ENCODE measurements at regions not wholly inside any gene's neighbourhood (a gene's known extent, or its start where the extent isn't known, plus 50 kb on each side); places are given as distances from the start of the nearest gene placed in this dataset.
"Not testable (repeated sequence)": the region's sequence is repeated elsewhere in the genome, so short reads cannot be mapped to it uniquely, and the experiment has no call there.

GRCh38 chr14:54010981-54011380, 54.4 kb upstream of the BMP4 start:
- DNase-seq: no peak

DNA sequence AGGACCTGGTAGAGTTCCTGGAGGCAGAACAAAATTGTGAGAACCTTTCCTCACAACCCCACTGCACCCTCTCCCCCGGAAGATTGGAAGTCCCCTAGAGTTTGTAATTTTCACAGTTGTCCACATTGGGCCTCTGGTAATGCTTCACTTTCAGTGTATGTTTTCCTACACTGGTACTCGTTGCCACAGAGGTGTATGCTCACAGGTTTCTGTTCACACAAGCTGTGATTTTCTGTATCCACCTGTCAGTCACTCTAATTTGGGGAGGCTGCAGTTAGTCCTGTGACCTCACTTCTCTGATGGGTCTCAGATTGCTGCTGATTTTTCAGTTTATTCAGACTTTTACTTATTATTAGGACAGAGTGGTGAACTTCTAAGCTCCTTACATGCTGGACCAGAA, 66.4 kb upstream of the BMP4 start:
- no peak for DNase-seq

- no peak for DNase-seq
Observed at GRCh38 chr14:54025661-54026060, 69.0 kb upstream of the BMP4 start.

GRCh38 chr14:54026671-54027070, 70.0 kb upstream of the BMP4 start:
- no peak for DNase-seq

GRCh38 chr14:54030996-54031395, 74.4 kb upstream of the BMP4 start:
- DNase-seq: not testable (repeated sequence)

GRCh38 chr14:54033285-54033684, 76.7 kb upstream of the BMP4 start:
- not testable (repeated sequence) for DNase-seq

GRCh38 chr14:54038724-54039123, 82.1 kb upstream of the BMP4 start:
- no peak for DNase-seq

DNA sequence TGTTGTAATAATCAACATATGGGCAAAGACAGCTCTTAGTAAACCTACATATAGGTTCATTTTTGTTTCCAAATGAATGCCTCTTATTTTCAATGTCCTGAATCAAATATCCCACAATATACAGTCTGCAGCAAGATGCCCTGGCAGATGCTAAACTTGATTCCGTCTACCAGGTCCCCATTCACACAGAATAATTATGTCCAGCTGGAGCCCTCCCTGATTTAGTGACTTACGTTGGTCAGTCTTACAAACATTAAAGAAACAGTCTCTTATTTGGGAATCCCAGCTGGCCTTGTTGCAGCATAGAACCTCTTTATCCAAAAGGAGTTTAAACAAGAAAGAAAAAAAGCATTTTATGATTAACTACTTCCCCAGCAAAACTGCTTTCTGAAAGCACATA, 82.7 kb upstream of the BMP4 start:
- no peak for DNase-seq

DNA sequence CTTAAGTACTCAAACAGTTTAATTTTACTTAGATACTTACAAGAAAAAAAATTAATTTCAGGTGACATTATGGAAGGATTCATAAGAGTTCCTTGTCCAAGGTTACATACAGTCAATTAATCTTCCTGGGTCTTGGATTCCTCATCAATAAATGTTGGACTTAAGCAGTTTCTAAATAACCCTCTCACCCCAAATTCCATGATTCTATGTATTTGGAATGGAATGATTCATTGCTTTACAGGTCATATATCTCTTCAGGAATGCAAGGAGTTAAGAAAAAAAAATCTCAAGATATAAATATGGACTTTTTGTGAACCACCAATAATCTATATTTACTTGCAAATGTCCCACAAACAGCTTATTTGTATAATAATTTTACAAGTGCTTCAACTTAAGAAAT, 84.2 kb upstream of the BMP4 start:
- no peak for DNase-seq

DNA sequence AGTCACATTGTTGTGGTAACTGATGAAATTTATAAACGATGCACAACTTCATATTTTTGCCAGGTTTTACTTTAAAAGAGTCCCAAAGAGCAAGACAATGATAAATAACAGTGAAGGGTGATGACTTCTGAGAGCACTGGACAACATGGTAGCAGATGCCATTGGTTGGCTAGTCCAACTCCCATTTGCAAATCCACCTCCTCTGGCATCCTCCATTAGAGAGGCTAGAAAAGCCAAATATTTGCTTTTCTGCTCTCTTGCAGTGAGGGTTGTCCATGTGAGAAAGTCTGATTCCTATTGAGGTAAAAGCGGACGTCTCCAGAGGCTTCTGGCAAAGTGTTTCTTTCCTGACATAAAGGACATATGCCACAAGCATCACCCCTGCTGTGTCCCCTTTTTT, 89.6 kb upstream of the BMP4 start:
- no peak for DNase-seq

- DNase-seq: no peak
Observed at GRCh38 chr14:54047645-54048308, 91.2 kb upstream of the BMP4 start.

DNA sequence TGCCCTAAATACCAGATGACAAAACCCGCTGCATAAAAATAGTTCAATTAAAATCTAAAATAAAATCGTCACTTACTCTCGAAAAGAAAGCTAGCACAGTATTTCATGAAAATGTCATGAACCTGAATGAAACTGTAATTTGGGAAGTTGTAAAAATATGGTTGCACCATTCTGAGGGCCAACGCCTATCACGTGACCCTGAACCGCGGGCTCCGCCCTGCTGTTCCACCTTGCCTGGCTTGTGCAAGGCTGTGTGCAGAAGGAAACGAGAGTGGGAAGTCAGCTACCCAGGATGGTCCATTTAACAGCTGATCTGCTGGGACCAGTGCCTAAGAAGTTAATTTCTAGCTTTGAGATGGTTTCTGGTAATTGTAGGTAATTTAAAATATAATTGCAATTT, 91.7 kb upstream of the BMP4 start:
- no peak for DNase-seq

DNA sequence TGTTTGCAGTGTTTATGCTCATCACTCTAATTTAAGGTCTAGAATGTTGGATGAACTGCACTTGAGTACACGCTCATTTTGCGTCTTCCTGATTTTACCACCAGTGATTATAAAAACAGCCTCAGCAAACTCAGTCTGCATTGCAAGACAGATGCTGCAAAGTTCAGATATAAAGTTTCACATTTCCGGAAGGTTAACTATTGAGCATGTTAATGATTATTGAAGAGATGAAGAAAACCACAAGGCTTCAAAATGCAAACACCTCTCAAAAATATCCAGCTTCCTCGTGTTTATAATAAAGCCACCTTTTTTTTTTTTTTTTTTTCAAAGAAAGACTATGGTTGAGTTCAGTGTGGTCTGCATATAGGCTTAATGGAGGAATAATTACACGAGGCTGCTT, 92.1 kb upstream of the BMP4 start:
- no peak for DNase-seq

- no peak for DNase-seq
Observed at GRCh38 chr14:54050759-54051158, 94.1 kb upstream of the BMP4 start.

- no peak for DNase-seq
Observed at GRCh38 chr14:54052696-54053385, 96.2 kb upstream of the BMP4 start.

GRCh38 chr14:54053386-54053745, 96.7 kb upstream of the BMP4 start:
- DNase-seq: no peak

DNA sequence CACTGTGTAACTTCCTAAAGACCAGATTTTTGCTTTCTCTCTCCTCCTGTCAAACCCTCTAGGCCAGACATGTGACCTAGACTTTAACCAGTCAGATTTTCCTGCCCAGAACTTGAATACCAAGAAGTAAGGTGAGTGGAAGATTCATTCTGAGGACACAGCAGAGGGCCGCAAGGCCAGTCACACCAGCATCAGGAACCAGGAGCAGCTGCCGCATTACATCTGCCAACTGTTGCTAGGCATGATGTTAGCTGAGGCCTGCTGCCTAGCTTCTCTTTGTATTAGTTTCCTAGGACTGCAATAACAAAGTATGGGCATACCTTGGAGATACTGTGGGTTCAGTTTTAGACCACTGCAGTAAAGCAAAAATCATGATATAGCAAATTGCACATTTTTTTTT, 101.9 kb upstream of the BMP4 start:
- DNase-seq: no peak

DNA sequence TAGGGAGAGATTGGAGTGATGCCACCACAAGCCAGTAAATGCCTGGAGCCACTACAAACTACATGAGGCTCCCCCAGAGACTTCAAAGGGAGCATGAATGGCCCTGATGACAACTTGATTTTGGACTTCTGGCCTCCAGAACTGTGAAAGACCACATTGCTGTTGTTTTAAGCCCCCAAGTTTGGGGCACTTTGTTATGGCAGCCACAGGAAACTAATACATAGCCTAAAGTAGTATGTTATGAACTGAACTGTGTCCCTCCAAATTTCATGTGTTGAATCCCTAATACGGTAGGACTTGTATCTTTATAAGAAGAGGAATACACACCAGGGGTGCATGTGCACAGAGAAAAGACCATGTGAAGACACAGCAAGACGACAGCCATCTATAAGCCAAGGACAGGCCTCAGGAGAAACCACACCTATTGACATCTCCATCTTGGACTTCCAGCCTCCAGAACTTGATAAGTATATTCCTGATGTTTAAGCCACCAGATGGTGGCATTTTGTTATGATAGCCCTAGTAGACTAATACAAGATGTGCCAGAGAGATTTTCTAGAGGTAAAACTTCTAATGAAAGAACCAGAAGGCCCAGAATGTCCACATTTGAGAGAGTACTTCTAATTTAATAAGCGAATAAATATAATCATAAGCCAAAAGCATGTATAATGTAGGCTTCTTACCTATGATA, 127.1 kb upstream of the BMP4 start:
- DNase-seq: no peak

DNA sequence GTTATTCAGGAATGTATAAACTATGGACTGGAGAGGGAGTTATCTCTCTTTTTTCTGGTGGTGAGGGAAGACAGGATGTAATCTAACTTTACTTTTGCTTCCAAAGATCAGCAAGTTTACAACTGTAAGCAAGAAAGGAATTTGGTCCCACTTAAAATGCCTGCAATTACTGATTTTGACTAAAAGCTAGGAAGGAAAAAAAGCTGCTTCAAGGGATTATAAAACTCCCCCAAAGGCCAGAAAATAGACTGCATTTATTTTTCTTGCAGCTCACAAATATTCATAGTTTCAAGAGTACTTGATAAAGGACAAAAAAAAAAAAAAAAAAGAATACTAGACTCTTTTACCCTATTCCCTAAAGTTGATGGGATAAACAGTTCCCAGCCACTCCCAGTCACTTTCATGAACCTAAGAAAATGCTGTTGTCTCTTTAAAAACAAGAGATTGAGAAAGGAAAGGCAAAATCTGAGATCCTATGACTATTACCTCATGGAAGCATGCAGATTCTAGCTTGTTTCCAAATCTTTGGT, 128.7 kb upstream of the BMP4 start:
- no peak for DNase-seq

- DNase-seq: no peak
Observed at GRCh38 chr14:54085841-54086240, 129.2 kb upstream of the BMP4 start.

DNA sequence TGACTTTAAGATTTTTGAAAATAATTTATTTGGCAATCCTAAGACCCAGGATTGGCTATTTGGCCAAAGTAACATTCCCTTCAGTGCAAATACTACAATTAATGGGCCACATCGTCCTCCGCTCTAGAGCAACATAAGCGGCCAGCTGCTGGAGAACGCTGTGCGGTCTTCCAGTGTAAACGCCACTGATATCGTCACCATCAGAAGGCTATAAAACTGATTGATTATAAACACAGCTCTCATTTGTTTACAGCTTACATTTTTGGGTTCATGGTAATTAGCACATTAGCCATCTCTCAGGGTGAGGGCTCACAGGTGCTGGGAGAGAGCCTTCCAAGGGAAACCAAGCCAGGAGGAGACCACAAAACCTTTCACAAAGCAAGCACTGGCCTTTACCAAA, 130.1 kb upstream of the BMP4 start:
- DNase-seq: no peak

DNA sequence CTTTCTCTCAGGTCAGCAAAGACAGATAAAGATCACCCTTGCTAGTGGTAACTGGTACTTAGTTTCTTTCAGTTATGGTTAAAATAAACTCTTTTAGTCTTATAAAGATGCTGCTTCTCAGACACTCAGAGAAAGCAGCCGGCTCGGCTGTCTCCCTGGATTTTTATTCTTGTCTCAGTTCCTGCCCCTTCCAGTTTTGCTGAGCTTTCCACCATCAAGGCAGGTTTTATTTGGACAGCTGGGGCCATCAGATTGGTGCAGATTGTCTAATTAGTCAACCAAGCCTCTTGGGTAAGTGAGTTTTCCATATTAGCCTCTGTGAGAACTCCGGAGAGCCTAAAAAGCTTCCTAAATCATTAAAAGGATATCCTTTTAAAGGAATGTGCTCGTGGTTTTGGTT, 130.8 kb upstream of the BMP4 start:
- no peak for DNase-seq

DNA sequence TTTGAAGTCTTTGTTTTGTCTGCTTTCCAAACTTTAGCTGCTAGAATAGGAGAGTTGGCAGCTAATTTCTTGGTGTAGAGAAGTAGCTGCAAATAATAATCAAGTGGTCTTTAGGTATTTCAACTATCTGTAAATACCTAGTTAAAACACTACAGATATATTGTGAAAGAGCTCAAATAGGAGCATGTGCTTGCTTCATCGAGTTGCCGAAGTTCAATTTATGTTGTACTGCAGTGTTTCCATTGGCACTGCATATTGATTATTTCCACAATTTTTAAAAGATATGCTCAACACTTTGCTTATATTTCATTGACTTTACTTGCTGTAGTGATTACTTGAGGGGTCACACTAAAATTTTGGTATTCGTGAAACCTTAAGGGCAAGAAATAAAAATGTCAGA, 131.6 kb upstream of the BMP4 start:
- no peak for DNase-seq

- DNase-seq: no peak
Observed at GRCh38 chr14:54090274-54090673, 133.6 kb upstream of the BMP4 start.
